ENCODE measurements at regions not wholly inside any gene's neighbourhood (a gene's known extent, or its start where the extent isn't known, plus 50 kb on each side); places are given as distances from the start of the nearest gene placed in this dataset.

- no peak for TF ChIP-seq CTCF (IDR thresholded peaks at IDR 0.05; ENCODE audit: extremely low read depth, low read depth, low read length)
- no peak for DNase-seq (ENCODE audit: insufficient read length, low spot score, missing footprints)
These were observed 98.0 kb upstream of the FSIP2 start for GRCh38 chr2:185640588-185640987.

DNA sequence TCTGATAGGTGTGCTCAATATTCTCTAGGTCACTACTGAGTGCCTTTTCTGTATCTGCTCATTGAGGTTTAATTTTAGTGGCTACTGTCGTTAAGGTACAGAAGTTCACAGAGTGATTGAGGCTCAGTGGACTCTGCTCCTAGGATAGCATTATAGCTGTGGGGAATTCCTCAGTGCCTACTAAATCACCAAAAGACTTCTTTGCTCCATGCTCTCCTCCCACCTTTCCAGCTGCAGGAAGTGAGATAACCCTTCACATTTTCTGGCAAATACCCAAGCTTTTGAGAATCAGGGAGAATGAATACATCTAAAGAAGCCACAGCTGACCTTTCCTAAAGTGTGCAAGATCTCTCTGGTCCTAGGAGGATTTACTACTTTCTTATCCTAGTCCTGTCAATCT is 95.2 kb upstream of the FSIP2 start:
- Histone ChIP-seq H3K36me3 (ENCODE audit: insufficient read depth, low read length) (no peaks in the 10 kb centered on the region), H3K9me3 (ENCODE audit: low read depth, low read length) (no peaks in the 10 kb centered on the region), H3K27me3 (ENCODE audit: insufficient read depth, low read length) (no peaks in the 10 kb centered on the region), H3K27ac (ENCODE audit: low read depth, low read length) (no peak overlapping the region), H3K4me1 (ENCODE audit: insufficient read depth, low read length) (no peaks in the 10 kb centered on the region), H4K20me1 (ENCODE audit: insufficient read depth, low read length) (no peaks in the 10 kb centered on the region), H3K4me2 (ENCODE audit: insufficient read depth, low read length) (no peak overlapping the region), H3K79me2 (ENCODE audit: insufficient read depth, low read length) (no peaks in the 10 kb centered on the region), H2AFZ (ENCODE audit: low read length) (no peak overlapping the region), H3K4me3 (ENCODE audit: insufficient read depth, low read length) (no peak overlapping the region)
- DNase-seq (ENCODE audit: insufficient read length, low spot score, missing footprints) = no peak
- no peak for TF ChIP-seq CTCF (IDR thresholded peaks at IDR 0.05; ENCODE audit: extremely low read depth, low read depth, low read length)

More at GRCh38 chr2:185640588-185640987, 98.0 kb upstream of the FSIP2 start:
- H4K20me1 ChIP-seq (ENCODE audit: insufficient read depth, low read length) = no peaks in the 10 kb centered on the region
- no peaks in the 10 kb centered on the region for H3K4me1 ChIP-seq (ENCODE audit: insufficient read depth, low read length)
- no peak overlapping the region for H3K4me2 ChIP-seq (ENCODE audit: insufficient read depth, low read length)
- no peak overlapping the region for H3K27ac ChIP-seq (ENCODE audit: low read depth, low read length)
- H3K9me3 ChIP-seq (ENCODE audit: low read depth, low read length) = no peaks in the 10 kb centered on the region
- H3K79me2 ChIP-seq (ENCODE audit: insufficient read depth, low read length) = no peaks in the 10 kb centered on the region
- H3K27me3 ChIP-seq (ENCODE audit: insufficient read depth, low read length) = no peaks in the 10 kb centered on the region
- no peak overlapping the region for H2AFZ ChIP-seq (ENCODE audit: low read length)
- no peak overlapping the region for H3K4me3 ChIP-seq (ENCODE audit: insufficient read depth, low read length)
- H3K36me3 ChIP-seq (ENCODE audit: insufficient read depth, low read length) = no peaks in the 10 kb centered on the region

- no peaks in the 10 kb centered on the region for H4K20me1 ChIP-seq (ENCODE audit: insufficient read depth, low read length)
- DNase-seq (ENCODE audit: insufficient read length, low spot score, missing footprints) = no peak
- no peaks in the 10 kb centered on the region for H3K79me2 ChIP-seq (ENCODE audit: insufficient read depth, low read length)
- H3K9me3 ChIP-seq (ENCODE audit: low read depth, low read length) = no peaks in the 10 kb centered on the region
- no peak overlapping the region for H3K27ac ChIP-seq (ENCODE audit: low read depth, low read length)
- H3K27me3 ChIP-seq (ENCODE audit: insufficient read depth, low read length) = no peaks in the 10 kb centered on the region
- H3K4me1 ChIP-seq (ENCODE audit: insufficient read depth, low read length) = no peaks in the 10 kb centered on the region
- no peak overlapping the region for H2AFZ ChIP-seq (ENCODE audit: low read length)
- H3K4me3 ChIP-seq (ENCODE audit: insufficient read depth, low read length) = no peak overlapping the region
- no peaks in the 10 kb centered on the region for H3K36me3 ChIP-seq (ENCODE audit: insufficient read depth, low read length)
- no peak overlapping the region for H3K4me2 ChIP-seq (ENCODE audit: insufficient read depth, low read length)
- TF ChIP-seq CTCF (IDR thresholded peaks at IDR 0.05; ENCODE audit: extremely low read depth, low read depth, low read length) = no peak
These were observed 93.8 kb upstream of the FSIP2 start for GRCh38 chr2:185644828-185645227.

DNA sequence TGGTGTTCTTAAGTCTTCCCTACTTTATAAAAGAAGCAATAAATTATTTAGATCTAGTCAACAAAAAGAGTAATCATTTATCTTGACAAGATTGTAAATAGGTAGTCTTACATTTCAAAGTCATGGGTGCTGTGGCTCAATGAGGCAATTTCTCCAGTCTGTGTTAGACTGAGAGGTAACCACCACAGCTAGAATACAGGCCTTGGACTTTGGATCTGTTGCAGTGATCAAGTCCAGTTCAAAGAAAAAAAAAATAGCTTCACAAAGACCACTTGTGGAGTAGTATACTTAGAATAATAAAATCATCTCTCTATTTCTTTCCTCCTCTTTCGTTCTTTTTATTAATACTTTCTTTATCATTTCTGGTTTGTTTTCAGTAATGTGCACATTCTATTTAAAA is 93.1 kb upstream of the FSIP2 start:
- TF ChIP-seq CTCF (IDR thresholded peaks at IDR 0.05; ENCODE audit: extremely low read depth, low read depth, low read length) = no peak
- Histone ChIP-seq H3K4me3 (ENCODE audit: insufficient read depth, low read length) (no peak overlapping the region), H3K27ac (ENCODE audit: low read depth, low read length) (no peak overlapping the region), H2AFZ (ENCODE audit: low read length) (no peak overlapping the region), H4K20me1 (ENCODE audit: insufficient read depth, low read length) (no peaks in the 10 kb centered on the region), H3K4me2 (ENCODE audit: insufficient read depth, low read length) (no peak overlapping the region), H3K36me3 (ENCODE audit: insufficient read depth, low read length) (no peaks in the 10 kb centered on the region), H3K79me2 (ENCODE audit: insufficient read depth, low read length) (no peaks in the 10 kb centered on the region), H3K9me3 (ENCODE audit: low read depth, low read length) (no peaks in the 10 kb centered on the region), H3K27me3 (ENCODE audit: insufficient read depth, low read length) (no peaks in the 10 kb centered on the region), H3K4me1 (ENCODE audit: insufficient read depth, low read length) (no peaks in the 10 kb centered on the region)
- no peak for DNase-seq (ENCODE audit: insufficient read length, low spot score, missing footprints)
